ENCODE measurements at regions not wholly inside any gene's neighbourhood (a gene's known extent, or its start where the extent isn't known, plus 50 kb on each side); places are given as distances from the start of the nearest gene placed in this dataset.

DNA sequence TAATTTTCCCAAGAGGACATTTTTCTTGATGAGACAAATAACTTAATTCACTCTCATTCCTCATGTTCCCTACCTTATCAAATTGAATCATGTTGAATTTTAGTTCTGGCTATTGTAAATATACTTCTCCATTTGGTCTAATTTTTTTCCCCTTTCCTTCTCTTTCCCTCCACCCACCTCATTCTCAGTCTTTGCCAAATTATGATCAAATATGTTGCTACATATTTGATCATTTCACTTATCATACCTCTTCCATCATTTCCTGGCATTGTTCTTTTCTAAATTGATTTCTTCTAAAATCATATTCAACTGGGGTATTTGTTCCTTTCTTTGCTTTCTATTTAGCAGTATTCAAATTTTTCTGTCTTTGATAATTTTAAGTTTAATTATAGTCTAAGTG, 52.3 kb downstream of the HDGFL1 start:
- no peak for ATAC-seq
- intact Hi-C loops (cut with DNase I) = no loop called here
- DNase-seq = no peak

DNA sequence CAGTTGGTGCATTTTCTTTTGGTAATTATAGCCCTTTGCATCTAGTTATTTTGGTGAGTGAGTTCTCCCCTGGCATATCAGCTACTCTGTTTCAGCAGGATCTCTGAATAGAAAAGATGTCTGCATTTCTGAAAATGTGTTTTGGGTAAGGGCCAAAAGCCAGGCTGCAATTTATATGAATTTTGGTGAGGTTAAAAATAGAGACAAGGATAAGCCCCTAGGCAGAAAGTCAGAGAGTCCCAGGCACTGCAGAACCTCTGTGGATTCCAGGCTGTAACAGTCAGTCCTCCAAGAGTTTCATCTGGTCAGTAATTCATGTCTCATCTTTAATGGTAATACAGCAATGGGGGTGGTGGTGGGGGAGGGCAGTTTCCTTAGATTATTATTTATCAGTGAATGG, 53.0 kb downstream of the HDGFL1 start:
- ATAC-seq = no peak
- intact Hi-C loops (cut with DNase I) = no loop called here
- DNase-seq = no peak

DNA sequence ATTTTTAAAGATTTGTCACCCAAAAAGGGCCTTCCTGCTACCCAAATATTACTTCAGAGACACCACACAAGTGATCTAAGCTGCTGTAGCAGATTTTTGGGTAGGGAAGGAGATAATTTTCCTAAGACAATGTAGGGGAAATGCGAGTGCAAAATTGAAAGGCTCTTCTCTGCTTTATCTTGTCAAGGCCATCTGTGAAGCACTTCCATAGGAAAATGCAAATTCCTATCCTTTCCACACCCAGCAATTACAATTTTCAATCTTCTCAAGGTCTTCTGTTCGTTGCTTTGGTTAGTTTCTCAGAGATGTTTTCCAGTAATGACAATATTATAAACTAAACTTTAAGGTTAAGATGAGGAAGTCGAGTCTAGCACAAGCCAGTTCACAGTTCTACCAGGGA, 53.4 kb downstream of the HDGFL1 start:
- DNase-seq = no peak
- intact Hi-C loops (cut with DNase I) = no loop called here
- ATAC-seq = no peak

DNA sequence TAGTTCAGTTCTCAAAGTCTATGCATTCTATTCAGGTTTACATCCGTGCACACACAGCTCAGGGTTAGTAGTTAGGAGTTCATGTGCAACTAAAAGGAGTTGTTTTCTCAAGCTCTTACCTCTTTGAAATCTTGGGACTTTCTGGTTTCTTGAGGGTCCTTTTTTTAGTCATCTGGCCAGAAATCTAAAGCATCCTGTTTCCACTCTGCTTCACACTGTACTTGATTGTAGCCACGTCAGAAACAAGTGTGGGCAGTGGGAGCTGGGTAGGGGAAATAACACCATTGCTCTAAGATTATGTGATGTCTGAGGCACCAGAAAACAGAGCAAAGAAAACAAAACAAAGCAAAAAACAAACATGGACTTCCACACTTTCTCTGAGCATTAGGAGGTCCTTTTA, 58.3 kb downstream of the HDGFL1 start:
- ATAC-seq (no peak), DNase-seq (no peak)
- intact Hi-C loops (cut with DNase I) = no loop called here

DNA sequence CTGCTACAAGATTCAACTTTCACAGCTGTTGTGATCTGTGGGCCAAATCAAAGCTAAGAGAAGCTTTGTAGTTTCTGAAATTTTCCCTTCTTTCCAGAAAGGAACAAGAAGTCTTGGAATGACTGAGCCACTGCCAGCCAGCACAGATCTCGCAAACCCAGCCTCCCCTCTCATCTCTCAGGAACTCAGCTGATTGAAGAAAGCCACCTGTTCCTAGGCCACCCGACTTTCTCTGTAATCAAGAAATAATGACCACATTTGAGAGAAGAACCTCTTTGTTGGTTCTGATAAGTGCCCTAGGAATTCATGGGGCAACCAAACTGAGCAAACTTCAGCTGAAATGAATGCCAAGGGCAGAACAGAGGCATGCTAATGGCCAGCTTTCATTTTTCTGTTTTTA, 61.7 kb downstream of the HDGFL1 start:
- peak; percentile 15 to 63 for ATAC-seq
- intact Hi-C loops (cut with DNase I) = no loop called here
- peak; percentile 19 for DNase-seq

DNA sequence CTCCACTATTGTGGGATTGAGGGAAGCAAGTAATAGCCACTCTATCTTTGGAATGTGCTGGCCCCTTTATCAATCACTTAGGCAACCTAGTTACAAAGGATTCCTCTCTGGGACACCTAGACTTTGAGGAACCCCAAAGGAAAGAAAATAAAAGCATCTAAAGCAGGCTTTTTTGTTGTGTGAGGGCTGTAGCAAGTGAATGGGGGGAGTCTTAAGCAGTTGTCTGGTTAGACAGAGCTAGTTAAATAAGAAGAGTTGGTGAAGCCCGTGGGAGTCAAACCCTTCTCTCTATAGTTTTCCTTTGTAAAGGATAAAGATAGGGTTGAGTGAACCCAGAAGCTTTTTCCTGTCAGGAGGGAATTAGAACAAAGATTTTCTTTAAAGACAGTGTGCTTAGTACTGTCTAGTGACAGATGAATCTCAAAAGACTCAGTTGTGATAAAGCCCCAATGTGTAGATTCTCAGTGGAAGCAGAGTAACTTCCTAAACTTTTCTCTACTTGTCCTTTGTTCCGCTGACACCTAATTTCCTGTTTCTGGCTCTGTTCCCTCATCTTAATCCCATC, 63.3 kb downstream of the HDGFL1 start:
- intact Hi-C loops (cut with DNase I) = no loop called here
- ATAC-seq = no peak
- DNase-seq = no peak

DNA sequence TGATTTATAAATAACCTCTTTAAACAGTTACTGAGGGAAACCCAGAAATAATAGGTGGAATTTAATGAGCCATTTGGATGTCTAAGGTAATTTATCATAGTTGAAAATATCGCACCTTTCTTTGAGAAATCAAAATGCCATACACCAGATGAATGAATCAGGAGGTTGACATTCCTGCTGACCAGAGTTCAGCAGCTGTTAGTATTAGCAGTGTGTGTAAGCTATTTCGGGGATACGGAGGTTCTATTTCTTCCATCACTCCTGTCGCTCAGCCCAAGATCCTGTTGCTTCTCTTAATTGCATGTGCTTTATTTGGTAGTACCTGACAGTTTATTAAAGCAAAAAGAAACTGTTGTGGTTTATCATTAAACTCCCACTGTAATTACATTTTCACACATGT, 67.1 kb downstream of the HDGFL1 start:
- intact Hi-C loops (cut with DNase I) = no loop called here
- no peak for ATAC-seq

DNA sequence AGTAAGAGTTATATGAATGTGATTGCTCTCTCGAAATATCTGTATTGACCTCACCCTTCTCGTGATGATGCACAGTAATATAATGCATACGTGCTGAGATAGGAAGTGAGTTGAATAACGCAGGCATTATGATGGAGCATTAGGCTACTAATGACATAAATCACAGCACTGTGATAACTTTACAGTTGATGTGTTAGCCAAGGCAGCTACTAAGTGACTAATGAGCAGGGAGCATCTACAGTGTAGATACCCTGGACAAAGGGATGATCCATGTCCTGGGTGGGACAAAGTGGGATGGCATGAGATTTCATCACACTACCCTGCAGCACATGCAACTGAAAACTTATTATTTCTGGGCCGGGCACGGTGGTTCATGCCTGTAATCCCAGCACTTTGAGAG, 68.4 kb downstream of the HDGFL1 start:
- no peak for ATAC-seq
- DNase-seq = no peak
- intact Hi-C loops (cut with DNase I) = no loop called here

More for the DNA sequence above, 67.1 kb downstream of the HDGFL1 start:
- DNase-seq = no peak

DNA sequence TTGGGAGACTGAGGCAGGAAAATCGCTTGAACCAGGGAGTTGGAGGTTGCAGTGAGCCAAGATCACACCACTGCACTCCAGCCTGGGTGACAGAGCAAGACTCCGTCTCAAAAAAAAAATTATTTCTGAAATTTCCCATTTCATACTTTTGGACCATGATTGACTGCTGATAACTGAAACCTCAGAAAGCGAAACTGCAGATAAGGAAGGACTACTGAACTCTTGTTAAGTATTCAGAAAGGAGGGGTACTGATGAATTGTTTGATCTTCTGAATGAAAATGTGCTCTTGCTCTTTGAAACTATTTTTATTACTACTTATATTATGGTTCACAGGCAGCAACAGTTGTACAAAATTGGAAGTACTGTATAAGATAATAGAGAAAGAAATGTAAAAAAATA, 69.0 kb downstream of the HDGFL1 start:
- DNase-seq = no peak
- ATAC-seq = no peak
- intact Hi-C loops (cut with DNase I) = no loop called here

DNA sequence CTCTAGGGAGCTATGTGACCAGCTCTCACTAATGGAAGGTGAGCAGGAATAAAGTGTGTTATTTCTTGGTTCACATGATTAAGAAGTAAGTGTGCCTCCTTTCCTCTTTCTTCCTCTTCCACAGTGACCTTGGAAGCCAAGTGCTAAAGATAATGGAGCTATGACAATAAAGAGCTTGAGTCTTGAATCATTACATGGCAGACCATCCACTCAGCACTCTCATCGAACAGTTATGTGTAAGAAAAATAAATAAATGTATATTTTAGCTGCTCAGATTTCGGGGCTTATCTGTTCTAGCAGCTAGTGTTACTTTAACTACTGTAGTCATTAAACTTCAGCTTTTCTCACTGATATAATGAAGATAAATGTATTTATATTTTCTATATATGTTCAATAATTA, 72.9 kb downstream of the HDGFL1 start:
- no peak for DNase-seq
- intact Hi-C loops (cut with DNase I) = no loop called here
- no peak for ATAC-seq

DNA sequence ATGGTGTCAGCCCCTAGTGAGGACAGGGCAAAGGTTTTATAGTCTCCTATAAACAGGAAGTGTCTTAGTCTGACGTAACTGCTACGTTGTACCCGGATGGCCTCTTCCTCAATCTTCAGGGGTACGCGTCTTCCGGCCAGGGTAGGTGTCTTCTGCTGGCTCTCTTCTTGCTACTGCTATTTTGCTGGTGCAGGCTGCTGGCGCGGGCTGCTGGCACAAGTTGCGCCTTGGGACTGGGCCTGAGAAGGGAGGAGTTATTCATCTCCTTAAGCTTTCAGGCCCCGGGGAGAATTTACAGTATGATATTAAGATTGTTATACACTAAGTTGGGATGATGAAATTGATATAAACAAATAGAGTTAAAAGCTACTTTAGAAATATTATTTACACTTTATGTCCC, 74.4 kb downstream of the HDGFL1 start:
- no peak for ATAC-seq
- no peak for DNase-seq
- intact Hi-C loops (cut with DNase I) = no loop called here

DNA sequence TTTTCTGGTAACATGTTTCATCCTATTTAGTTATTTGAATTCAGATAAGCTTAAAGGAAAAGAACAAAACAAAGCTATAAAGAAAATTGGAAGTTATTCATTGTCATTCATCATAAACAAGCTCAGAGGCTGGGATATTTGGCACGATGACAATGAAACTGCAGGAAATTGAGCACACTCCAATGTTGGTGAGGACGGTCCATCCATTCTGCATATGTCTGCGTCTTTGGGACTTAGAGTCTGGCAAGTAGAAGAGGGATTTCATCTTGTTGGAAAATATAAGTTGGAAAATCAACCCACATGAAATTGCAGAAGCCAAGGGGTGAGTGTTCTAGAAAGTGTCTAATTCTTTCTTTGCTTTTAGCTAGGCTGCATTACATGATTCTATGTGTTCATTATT, 78.4 kb downstream of the HDGFL1 start:
- DNase-seq (no peak), ATAC-seq (no peak)
- intact Hi-C loops (cut with DNase I) = no loop called here

DNA sequence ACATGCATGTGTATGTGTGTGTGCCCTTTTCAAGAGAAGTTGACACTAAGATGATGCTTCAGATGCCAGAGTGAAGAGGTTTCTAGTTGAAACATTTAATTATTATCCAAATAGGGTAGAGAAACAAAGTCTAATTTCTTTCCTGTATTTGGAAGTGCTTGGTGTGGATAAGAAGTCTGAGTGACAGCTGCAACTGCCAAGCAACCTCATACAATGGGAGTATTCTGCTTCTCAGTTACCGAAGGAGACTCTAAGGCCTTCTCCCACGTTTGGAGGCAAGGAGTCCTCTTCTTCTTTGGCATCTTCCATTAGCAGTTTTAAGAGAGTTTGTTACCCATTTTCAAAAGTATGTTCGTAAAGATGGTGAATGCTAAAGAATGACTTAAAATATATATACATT, 82.4 kb downstream of the HDGFL1 start:
- DNase-seq (no peak), ATAC-seq (no peak)
- intact Hi-C loops (cut with DNase I) = no loop called here

DNA sequence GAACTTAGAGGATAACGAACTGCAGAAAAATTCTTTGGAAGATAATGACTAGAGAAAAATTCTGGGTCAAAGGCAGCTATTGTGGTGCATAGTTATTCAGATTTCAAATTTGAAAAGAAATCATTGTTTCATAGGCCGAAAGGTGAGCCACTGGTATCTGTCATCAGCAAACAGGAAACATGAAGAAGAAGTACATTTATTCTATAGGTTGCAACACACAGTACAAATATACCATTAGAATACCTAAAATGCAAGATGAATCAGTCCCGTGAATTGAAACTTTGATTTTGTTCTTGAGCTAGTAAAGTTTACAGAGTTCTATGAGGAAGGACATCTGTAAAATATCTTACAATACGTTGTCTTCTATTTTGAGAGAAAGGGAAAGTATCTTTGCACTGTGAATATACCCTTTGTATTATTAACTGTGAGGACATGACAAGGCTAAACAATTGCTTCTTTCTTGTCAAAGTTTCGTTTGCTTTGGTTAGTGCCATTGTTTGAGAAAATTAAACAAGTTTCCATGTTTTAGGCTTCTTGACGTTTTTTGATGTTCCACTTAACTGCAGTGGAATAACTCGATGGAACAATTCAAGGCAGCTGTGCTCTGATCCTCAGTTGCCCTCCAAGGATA, 84.7 kb downstream of the HDGFL1 start:
- no peak for DNase-seq
- no peak for ATAC-seq
- intact Hi-C loops (cut with DNase I) = no loop called here

DNA sequence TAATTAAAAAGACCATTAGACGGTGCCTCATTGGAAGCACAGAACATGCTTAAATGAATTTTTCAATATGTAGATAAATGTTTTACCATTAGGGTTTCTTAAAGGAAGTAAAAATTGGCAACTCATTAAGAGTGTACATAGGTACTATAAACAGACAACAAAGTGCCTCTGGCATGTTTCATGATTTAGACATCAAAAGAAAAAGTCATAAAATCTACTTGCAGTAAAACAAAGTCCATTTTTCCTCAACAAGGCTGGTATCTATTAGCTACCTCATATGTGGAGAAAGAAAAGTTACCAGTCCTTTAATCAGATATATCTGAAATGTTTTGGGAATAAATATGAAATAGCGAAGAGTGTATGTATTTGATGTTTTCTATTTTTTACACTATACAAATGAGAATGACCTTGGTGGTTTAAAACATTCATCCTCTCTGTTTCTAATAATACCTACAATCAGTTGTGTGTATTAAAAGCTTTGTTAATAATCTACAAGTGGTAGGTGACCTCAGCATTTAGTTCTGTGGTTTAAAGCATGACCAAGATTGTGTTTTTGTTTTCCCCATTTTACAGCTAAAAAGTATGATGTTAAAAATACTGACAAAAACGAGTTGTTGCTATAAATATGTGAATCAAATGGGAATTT, 87.5 kb downstream of the HDGFL1 start:
- DNase-seq = no peak
- intact Hi-C loops (cut with DNase I) = no loop called here
- no peak for ATAC-seq

DNA sequence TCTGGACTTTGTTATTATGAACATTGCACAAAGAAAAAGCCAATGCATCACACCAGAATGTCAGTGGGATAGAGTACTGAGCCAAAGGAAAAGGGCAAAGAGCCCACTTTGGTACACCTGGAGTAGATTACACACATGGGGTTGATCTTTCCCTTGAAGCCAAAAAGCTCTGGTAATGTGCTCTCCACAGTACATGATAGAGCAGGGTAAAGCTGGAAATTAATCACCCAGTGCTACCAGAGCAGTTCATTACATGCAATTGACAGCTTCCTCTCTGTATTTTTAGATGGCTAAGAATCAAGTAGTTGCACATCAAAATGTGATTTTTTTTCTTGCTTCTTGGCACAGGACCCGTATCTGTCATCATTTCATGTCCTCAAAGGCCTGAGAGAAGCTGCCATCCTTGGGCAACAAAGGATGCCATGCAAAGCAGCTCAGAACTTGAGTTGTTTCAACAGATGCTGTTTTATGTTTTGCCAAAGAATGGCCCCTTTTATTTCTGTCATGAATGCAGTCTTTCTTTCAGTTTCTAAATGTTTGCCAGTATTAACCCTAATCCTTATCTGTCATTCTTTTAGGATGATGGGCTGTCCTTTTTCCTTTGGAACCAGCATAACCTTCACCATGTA, 88.1 kb downstream of the HDGFL1 start:
- intact Hi-C loops (cut with DNase I) = no loop called here
- ATAC-seq = peak in 1 of 2 donors; percentile 17
- no peak for DNase-seq

DNA sequence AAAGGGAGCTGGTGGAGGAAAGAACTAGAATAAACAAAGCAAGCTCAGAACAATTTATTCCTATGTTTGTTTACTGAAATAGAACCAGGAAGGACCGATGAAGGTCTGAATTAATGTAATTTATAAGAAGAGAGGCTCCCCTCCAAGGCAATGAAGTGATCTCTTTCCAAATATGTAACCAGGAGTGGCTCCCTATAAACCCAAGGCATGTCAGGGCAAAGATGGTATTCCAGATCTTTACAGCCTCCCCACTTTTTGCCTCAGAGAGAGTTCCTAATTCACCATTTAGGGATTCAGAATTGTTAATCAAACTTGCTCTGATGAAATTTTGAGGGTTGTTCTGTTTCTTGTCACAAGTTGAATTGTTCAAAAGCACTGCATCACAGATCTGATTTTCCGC, 88.8 kb downstream of the HDGFL1 start:
- intact Hi-C loops (cut with DNase I) = no loop called here
- ATAC-seq (no peak), DNase-seq (no peak)

DNA sequence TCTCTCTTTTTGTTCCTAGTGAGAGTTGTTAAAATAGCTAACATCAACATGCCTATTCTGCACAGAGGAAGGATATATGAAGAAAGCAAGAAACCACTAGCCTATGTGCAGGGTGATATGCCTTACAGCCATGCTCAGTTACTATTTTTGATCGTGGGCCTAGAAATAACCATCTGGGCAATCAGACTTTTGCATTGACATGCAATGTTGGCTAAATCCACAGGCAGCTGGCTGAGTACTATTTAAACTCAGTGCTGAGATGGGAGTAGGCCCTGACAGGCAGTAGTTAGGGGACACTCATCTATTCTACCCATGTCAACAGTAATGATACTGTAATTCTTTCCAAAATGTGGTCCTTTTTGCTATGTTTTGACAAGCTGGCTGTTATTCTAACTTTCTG, 89.6 kb downstream of the HDGFL1 start:
- DNase-seq = no peak
- intact Hi-C loops (cut with DNase I) = no loop called here
- ATAC-seq = no peak

DNA sequence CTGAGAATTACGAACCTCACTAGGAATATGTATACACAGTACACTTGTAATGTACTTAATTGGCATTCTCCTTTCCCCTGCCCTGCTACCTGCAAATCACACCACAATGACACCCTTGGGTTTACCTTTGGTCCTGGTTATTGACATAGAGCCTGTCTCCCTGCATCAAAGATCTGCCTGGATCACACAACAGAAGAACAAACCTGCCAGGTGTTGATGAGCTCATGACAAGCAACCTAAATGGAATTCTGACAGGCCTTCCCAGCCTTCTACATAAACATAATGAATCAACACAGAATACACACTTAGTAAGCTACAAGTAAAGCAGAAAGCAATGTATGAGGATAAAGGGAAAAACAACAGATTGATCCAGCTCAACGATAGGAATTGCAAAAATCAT, 95.6 kb downstream of the HDGFL1 start:
- intact Hi-C loops (cut with DNase I) = no loop called here
- no peak for DNase-seq
- ATAC-seq = no peak

DNA sequence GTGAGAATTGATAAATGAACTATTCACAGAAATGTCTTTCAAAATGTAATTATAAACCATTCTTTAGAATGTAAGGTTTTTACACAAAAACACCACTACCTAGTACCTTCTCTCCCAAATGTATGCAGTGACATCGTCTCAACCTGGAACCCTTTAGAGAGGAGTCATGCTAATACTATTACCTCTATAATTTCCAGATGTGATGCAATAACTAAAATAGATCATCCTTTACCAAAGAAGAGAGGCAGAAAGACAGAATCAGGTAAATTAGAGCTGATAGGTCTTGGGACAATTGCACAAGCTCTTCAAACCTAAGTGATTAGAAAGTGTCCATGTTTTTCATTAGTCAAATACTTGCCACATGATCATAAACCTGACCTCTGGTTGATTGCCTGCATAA, 96.7 kb downstream of the HDGFL1 start:
- ATAC-seq = no peak
- intact Hi-C loops (cut with DNase I) = no loop called here
- DNase-seq = no peak

DNA sequence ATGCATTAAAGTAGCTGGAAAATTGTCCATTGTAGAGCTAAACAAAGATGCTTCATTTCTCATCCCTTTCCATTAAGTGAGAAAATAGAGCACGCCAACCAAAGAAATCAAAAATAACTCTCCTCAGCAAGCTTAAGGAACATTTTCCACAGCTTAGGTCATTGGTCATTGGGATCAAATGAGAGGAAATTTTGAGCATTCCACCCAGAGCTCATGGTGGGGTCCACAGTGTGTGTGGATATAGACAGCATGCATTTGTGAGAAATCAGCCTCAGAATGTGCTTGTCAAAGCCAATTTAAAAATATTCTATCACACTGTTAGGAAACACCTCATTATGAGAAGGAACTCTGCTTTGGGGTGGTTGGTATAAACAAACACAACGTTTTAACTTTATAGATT, 97.2 kb downstream of the HDGFL1 start:
- ATAC-seq = no peak
- intact Hi-C loops (cut with DNase I) = no loop called here
- DNase-seq = no peak
